Suprapubic skin (tissue), 4 donors: ENCODE measurements at regions not wholly inside any gene's neighbourhood (a gene's known extent, or its start where the extent isn't known, plus 50 kb on each side); places are given as distances from the start of the nearest gene placed in this dataset.

Experiments
- EP300 ChIP-seq: sonication (generic); formaldehyde crosslinking; IDR thresholded peaks from one replicate; pipeline ENCODE4 v1.6.1; 2017; ENCODE audit warnings: antibody characterized with exemption
- POLR2AphosphoS5 ChIP-seq, 3 donors: sonication (generic); formaldehyde crosslinking; IDR thresholded peaks; one replicate each; pipeline ENCODE4 v1.6.1; 2017; ENCODE audit warnings: antibody characterized with exemption in 3 of 3
- TF ChIP-seq, protein P1 (sequence below), 2 donors: fragments of 200-600 bp in 1 of 2; fragments of 450-650 bp in 1 of 2; sonication (generic) in 1 of 2; IDR thresholded peaks; one replicate each; pipeline ENCODE4 v1.5.1; 2016 to 2019; ENCODE audit warnings: antibody characterized with exemption in 2 of 2, mild to moderate bottlenecking in 1 of 2, moderate library complexity in 1 of 2

DNA sequence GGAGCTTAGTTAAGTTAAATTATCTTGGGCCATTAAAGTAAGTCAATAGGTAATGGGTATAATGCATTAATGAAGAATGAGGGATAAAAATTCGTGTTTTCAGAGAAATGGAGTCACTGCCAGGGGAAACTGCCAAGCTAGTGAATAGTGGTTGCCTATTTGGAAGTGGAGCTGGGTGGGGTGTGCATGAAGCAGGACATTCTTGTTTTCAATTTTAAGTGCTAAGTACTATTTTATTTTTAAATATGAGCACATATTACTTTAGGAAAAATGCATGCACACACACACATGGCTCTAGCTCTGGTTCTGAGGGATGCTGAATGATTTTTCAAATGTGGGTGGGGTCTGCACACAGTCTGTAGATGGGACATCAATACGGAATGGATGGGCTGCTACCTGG, 717.7 kb upstream of the SGCG start:
- TF ChIP-seq, protein P1, sequence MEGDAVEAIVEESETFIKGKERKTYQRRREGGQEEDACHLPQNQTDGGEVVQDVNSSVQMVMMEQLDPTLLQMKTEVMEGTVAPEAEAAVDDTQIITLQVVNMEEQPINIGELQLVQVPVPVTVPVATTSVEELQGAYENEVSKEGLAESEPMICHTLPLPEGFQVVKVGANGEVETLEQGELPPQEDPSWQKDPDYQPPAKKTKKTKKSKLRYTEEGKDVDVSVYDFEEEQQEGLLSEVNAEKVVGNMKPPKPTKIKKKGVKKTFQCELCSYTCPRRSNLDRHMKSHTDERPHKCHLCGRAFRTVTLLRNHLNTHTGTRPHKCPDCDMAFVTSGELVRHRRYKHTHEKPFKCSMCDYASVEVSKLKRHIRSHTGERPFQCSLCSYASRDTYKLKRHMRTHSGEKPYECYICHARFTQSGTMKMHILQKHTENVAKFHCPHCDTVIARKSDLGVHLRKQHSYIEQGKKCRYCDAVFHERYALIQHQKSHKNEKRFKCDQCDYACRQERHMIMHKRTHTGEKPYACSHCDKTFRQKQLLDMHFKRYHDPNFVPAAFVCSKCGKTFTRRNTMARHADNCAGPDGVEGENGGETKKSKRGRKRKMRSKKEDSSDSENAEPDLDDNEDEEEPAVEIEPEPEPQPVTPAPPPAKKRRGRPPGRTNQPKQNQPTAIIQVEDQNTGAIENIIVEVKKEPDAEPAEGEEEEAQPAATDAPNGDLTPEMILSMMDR (IDR thresholded peaks at IDR 0.05): no peak
- TF ChIP-seq POLR2AphosphoS5 (IDR thresholded peaks at IDR 0.05): no peak
- TF ChIP-seq EP300: no peak
